WTC11 (cell line): ENCODE measurements at regions not wholly inside any gene's neighbourhood (a gene's known extent, or its start where the extent isn't known, plus 50 kb on each side); places are given as distances from the start of the nearest gene placed in this dataset.

Experiments
- ATAC-seq: fragments of 200-7000 bp; cut with Tn5 transposase; 2 replicates; pipeline ENCODE4 v1.10.0; 2021; ENCODE audit warnings: mild to moderate bottlenecking, moderate library complexity
- CTCF ChIA-PET: fragments of 300-600 bp; sonication (Branson Sonifier 250); formaldehyde crosslinking; loops from one replicate; lab custom pipeline; 2021; ENCODE audit warnings: antibody characterized with exemption; lab: Charles Lee
- POLR2A ChIA-PET: fragments of 350-600 bp; sonication (Branson Sonifier 250); formaldehyde crosslinking; loops from one replicate; lab custom pipeline; 2021; ENCODE audit warnings: antibody characterized with exemption; lab: Charles Lee
- DNase-seq: peaks from one replicate; pipeline ENCODE4 v3.0.0; 2021; ENCODE audit warnings: low spot score
- H3K27ac Mint-ChIP-seq: 2 replicates; pipeline ENCODE4 v1.8.0; 2021; ENCODE audit warnings: mixed read lengths
- H3K27me3 Mint-ChIP-seq: 2 replicates; pipeline ENCODE4 v1.8.0; 2021; ENCODE audit warnings: low read depth, mild to moderate bottlenecking, moderate library complexity, mixed read lengths
- H3K36me3 Mint-ChIP-seq: 2 replicates; pipeline ENCODE4 v1.8.0; 2021; ENCODE audit warnings: mixed read lengths
- H3K4me1 Mint-ChIP-seq: 2 replicates; pipeline ENCODE4 v1.8.0; 2022; ENCODE audit warnings: mixed read lengths
- H3K4me3 Mint-ChIP-seq: 2 replicates; pipeline ENCODE4 v1.8.0; 2021; ENCODE audit warnings: mild to moderate bottlenecking, moderate library complexity, mixed read lengths
- H3K9me3 Mint-ChIP-seq: 2 replicates; pipeline ENCODE4 v1.8.0; 2021; ENCODE audit warnings: mixed read lengths
- ARID4B ChIP-seq: sonication (generic); formaldehyde crosslinking; IDR thresholded peaks from 2 replicates; pipeline ENCODE4 v1.8.0; 2023; ENCODE audit warnings: missing genetic modification reagents, mild to moderate bottlenecking, borderline replicate concordance
- CREB1 ChIP-seq: sonication (generic); formaldehyde crosslinking; IDR thresholded peaks from 2 replicates; pipeline ENCODE4 v1.8.0; 2023; ENCODE audit warnings: mild to moderate bottlenecking, missing genetic modification reagents
- FOXJ3 ChIP-seq: sonication (generic); formaldehyde crosslinking; IDR thresholded peaks from 2 replicates; pipeline ENCODE4 v1.9.0; 2021; ENCODE audit warnings: missing genetic modification reagents, mild to moderate bottlenecking, borderline replicate concordance
- FOXK1 ChIP-seq: sonication (generic); formaldehyde crosslinking; IDR thresholded peaks from 2 replicates; pipeline ENCODE4 v1.8.0; 2022; ENCODE audit warnings: mild to moderate bottlenecking, moderate library complexity, missing genetic modification reagents
- HMGXB4 ChIP-seq: sonication (generic); formaldehyde crosslinking; IDR thresholded peaks from 2 replicates; pipeline ENCODE4 v1.8.1; 2023; ENCODE audit warnings: mild to moderate bottlenecking, moderate library complexity, missing genetic modification reagents
- IRF1 ChIP-seq: sonication (generic); formaldehyde crosslinking; IDR thresholded peaks from 2 replicates; pipeline ENCODE4 v1.8.0; 2023; ENCODE audit warnings: missing genetic modification reagents
- IRF2 ChIP-seq: sonication (generic); formaldehyde crosslinking; IDR thresholded peaks from 2 replicates; pipeline ENCODE4 v1.8.0; 2022; ENCODE audit warnings: low read depth, missing genetic modification reagents, borderline replicate concordance
- MLX ChIP-seq: sonication (generic); formaldehyde crosslinking; IDR thresholded peaks from 2 replicates; pipeline ENCODE4 v1.8.1; 2023; ENCODE audit warnings: mild to moderate bottlenecking, missing genetic modification reagents, moderate library complexity
- NR2C2 ChIP-seq: sonication (generic); formaldehyde crosslinking; IDR thresholded peaks from 2 replicates; pipeline ENCODE4 v1.8.0; 2022; ENCODE audit warnings: mild to moderate bottlenecking, missing genetic modification reagents
- NR3C1 ChIP-seq: sonication (generic); formaldehyde crosslinking; conservative IDR thresholded peaks from 2 replicates; pipeline ENCODE4 v1.8.1; 2023; ENCODE audit warnings: low read depth, mild to moderate bottlenecking, missing genetic modification reagents
- OVOL2 ChIP-seq: fragments of 250-450 bp; sonication (Bioruptor Pico); IDR thresholded peaks from 2 replicates; pipeline ENCODE4 v1.9.0; 2021; ENCODE audit warnings: mild to moderate bottlenecking, borderline replicate concordance
- PRDM15 ChIP-seq: sonication (generic); formaldehyde crosslinking; IDR thresholded peaks from 2 replicates; pipeline ENCODE4 v1.8.0; 2022; ENCODE audit warnings: missing genetic modification reagents
- RELA ChIP-seq: sonication (generic); formaldehyde crosslinking; IDR thresholded peaks from 2 replicates; pipeline ENCODE4 v1.8.1; 2022; ENCODE audit warnings: missing genetic modification reagents, mild to moderate bottlenecking, borderline replicate concordance
- TCF7 ChIP-seq: sonication (generic); formaldehyde crosslinking; IDR thresholded peaks from 2 replicates; pipeline ENCODE4 v1.8.0; 2022; ENCODE audit warnings: mild to moderate bottlenecking, low read depth, missing genetic modification reagents, moderate library complexity
- ZNF121 ChIP-seq: sonication (generic); formaldehyde crosslinking; IDR thresholded peaks from 2 replicates; pipeline ENCODE4 v1.8.0; 2023; ENCODE audit warnings: missing genetic modification reagents

GRCh38 chr2:180247658-180248057 is 240.6 kb upstream of the CWC22 start (continued):
- TF ChIP-seq IRF1 (CRISPR knock-in tag), result no peak

GRCh38 chr2:180246268-180246667 is 239.2 kb upstream of the CWC22 start:
- Mint-ChIP-seq H3K4me3 (no peak overlapping the region), H3K27me3 (no peaks in the 10 kb centered on the region), H3K27ac (no peak overlapping the region), H3K9me3 (peaks cover 14% of the 10 kb centered on the region), H3K4me1 (peaks cover 9% of the 10 kb centered on the region), H3K36me3 (no peaks in the 10 kb centered on the region)
- no peak for TF ChIP-seq ZNF121 (CRISPR knock-in tag)
- TF ChIP-seq OVOL2, result no peak
- TF ChIP-seq IRF1 (CRISPR knock-in tag), result no peak
- no peak for TF ChIP-seq TCF7 (CRISPR knock-in tag)
- TF ChIP-seq MLX (CRISPR knock-in tag), result no peak
- no peak for TF ChIP-seq FOXJ3
- ChIA-PET CTCF (no interaction called here), POLR2A (interaction anchor here (0.5 kb wide), 1 partner anchor 685 kb away, joined by 3 read pairs; no protein-coding TSS in a partner anchor)
- no peak for ATAC-seq
- DNase-seq, result no peak

- H3K9me3 Mint-ChIP-seq, result peaks cover 17% of the 10 kb centered on the region
- ChIA-PET POLR2A (no interaction called here), CTCF (no interaction called here)
- H3K4me1 Mint-ChIP-seq, result no peaks in the 10 kb centered on the region
- ATAC-seq (peak; percentile 68), DNase-seq (no peak)
- H3K36me3 Mint-ChIP-seq, result no peaks in the 10 kb centered on the region
- no peak overlapping the region for H3K4me3 Mint-ChIP-seq
- H3K27ac Mint-ChIP-seq, result no peak overlapping the region
- no peaks in the 10 kb centered on the region for H3K27me3 Mint-ChIP-seq
- TF ChIP-seq ARID4B (CRISPR knock-in tag), result no peak
- no peak for TF ChIP-seq IRF2 (CRISPR knock-in tag)
- no peak for TF ChIP-seq RELA (CRISPR knock-in tag)
- TF ChIP-seq ZNF121 (CRISPR knock-in tag), result no peak
Observed at GRCh38 chr2:180240774-180241173, 233.7 kb upstream of the CWC22 start.

- CTCF ChIA-PET, result no interaction called here
Observed at GRCh38 chr2:180238729-180239128, 231.6 kb upstream of the CWC22 start.

More at GRCh38 chr2:180238729-180239128, 231.6 kb upstream of the CWC22 start:
- no peaks in the 10 kb centered on the region for H3K27me3 Mint-ChIP-seq
- H3K4me1 Mint-ChIP-seq, result no peaks in the 10 kb centered on the region
- H3K27ac Mint-ChIP-seq, result no peak overlapping the region
- ATAC-seq, result no peak
- H3K36me3 Mint-ChIP-seq, result no peaks in the 10 kb centered on the region
- POLR2A ChIA-PET, result no interaction called here
- no peak for TF ChIP-seq OVOL2
- no peak for TF ChIP-seq PRDM15 (CRISPR knock-in tag)
- TF ChIP-seq CREB1 (CRISPR knock-in tag), result no peak
- TF ChIP-seq NR3C1 (CRISPR knock-in tag), result no peak
- no peak for TF ChIP-seq HMGXB4 (CRISPR knock-in tag)
- no peak for TF ChIP-seq FOXK1 (CRISPR knock-in tag)
- no peak for TF ChIP-seq NR2C2 (CRISPR knock-in tag)
- H3K4me3 Mint-ChIP-seq, result no peak overlapping the region
- no peak for DNase-seq
- H3K9me3 Mint-ChIP-seq, result peaks cover 6% of the 10 kb centered on the region
